ENCODE measurements at regions not wholly inside any gene's neighbourhood (a gene's known extent, or its start where the extent isn't known, plus 50 kb on each side); places are given as distances from the start of the nearest gene placed in this dataset.

DNA sequence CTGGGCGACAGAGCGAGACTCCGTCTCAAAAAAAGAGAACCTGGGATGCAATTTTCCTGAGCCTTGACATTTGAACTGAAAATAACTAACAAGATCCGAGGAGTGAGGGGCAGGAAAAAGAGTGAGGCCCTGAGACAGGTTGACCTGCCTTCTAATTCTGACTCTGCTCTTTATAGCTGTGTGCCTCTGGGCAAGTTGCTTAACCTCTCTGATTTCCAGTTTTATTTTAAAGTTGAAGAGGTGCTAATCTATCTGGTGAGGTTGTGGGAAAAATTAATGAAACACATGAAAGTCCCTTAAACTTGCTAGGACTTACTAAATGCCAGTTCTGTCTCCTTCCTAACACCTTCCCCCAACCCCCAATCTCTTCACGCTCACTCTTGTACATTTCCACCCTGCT is 108.4 kb upstream of the MGAT5 start:
- in situ Hi-C loops (cut with MboI; ENCODE audit: low pct_ligation_motif_present in 1 of 4, low pct_unique_long_range_greater_than_20kb in 1 of 4, low sequenced_read_pairs in 3 of 4) = no loop called here

GRCh38 chr2:134146161-134146560 is 107.7 kb upstream of the MGAT5 start:
- TF ChIP-seq POLR2A (IDR thresholded peaks at IDR 0.05) = no peak
- TF ChIP-seq POLR2AphosphoS5 (IDR thresholded peaks at IDR 0.05) = no peak
- TF ChIP-seq EP300 (IDR thresholded peaks at IDR 0.05; ENCODE audit: low read depth) = no peak
- TF ChIP-seq, protein P1, sequence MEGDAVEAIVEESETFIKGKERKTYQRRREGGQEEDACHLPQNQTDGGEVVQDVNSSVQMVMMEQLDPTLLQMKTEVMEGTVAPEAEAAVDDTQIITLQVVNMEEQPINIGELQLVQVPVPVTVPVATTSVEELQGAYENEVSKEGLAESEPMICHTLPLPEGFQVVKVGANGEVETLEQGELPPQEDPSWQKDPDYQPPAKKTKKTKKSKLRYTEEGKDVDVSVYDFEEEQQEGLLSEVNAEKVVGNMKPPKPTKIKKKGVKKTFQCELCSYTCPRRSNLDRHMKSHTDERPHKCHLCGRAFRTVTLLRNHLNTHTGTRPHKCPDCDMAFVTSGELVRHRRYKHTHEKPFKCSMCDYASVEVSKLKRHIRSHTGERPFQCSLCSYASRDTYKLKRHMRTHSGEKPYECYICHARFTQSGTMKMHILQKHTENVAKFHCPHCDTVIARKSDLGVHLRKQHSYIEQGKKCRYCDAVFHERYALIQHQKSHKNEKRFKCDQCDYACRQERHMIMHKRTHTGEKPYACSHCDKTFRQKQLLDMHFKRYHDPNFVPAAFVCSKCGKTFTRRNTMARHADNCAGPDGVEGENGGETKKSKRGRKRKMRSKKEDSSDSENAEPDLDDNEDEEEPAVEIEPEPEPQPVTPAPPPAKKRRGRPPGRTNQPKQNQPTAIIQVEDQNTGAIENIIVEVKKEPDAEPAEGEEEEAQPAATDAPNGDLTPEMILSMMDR (IDR thresholded peaks at IDR 0.05) = no peak
- Histone ChIP-seq H3K4me3 (no peak overlapping the region), H3K9me3 (no peaks in the 10 kb centered on the region), H3K27ac (no peak overlapping the region), H3K27me3 (no peaks in the 10 kb centered on the region), H3K36me3 (no peaks in the 10 kb centered on the region), H3K4me1 (peaks cover 0 to 24% (median 12%) of the 10 kb centered on the region in 4 donors)
- 48 to 61% methylated on average over 2 to 3 of the region's 3 CpGs for WGBS, 2 donors (ENCODE audit: low coverage in 1 of 2)
- no peak for DNase-seq
- in situ Hi-C loops (cut with MboI; ENCODE audit: low pct_ligation_motif_present in 1 of 4, low pct_unique_long_range_greater_than_20kb in 1 of 4, low sequenced_read_pairs in 3 of 4) (no loop called here), intact Hi-C loops (cut with DNase I; ENCODE audit: low total_unique reads) (no loop called here)

More for the DNA sequence above, 108.4 kb upstream of the MGAT5 start:
- Histone ChIP-seq H3K27me3 (no peaks in the 10 kb centered on the region), H3K36me3 (no peaks in the 10 kb centered on the region), H3K27ac (no peak overlapping the region), H3K4me1 (peaks cover 5 to 31% (median 18%) of the 10 kb centered on the region in 4 donors), H3K9me3 (no peaks in the 10 kb centered on the region), H3K4me3 (no peak overlapping the region)
- no peak for TF ChIP-seq POLR2A (IDR thresholded peaks at IDR 0.05)
- TF ChIP-seq EP300 (IDR thresholded peaks at IDR 0.05; ENCODE audit: low read depth) = no peak
- TF ChIP-seq POLR2AphosphoS5 (IDR thresholded peaks at IDR 0.05) = no peak
- TF ChIP-seq, protein P1 (IDR thresholded peaks at IDR 0.05) = no peak
- intact Hi-C loops (cut with DNase I; ENCODE audit: low total_unique reads) = no loop called here
- DNase-seq = no peak
- WGBS, 2 donors (ENCODE audit: low coverage in 1 of 2) = 97 to 98% methylated on average over 4 to 5 of the region's 5 CpGs

DNA sequence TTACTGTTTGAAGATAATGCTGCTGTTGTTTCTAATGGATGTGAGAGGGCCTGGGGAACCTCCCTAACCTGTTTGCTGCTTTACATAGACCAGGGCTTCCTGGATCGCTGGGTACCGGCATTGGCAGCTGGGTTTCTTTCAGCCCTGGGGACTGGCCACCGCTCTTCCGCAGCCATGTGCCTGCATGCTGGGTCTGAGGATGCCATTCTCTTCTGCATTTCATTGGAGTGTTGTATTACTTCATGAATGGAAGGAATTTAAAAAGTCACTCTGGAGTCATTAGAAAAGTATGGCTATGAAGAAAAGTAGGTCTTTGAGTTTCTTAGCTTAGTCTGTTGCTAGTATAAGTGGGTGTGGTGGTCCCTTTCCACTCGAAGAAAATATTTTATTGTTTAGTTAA is 107.3 kb upstream of the MGAT5 start:
- Histone ChIP-seq H3K27ac (no peak overlapping the region), H3K9me3 (no peaks in the 10 kb centered on the region), H3K27me3 (no peaks in the 10 kb centered on the region), H3K36me3 (no peaks in the 10 kb centered on the region), H3K4me1 (peaks cover 0 to 20% (median 7%) of the 10 kb centered on the region in 4 donors), H3K4me3 (no peak overlapping the region)
- WGBS, 2 donors (ENCODE audit: low coverage in 1 of 2) = 24 to 65% methylated on average over 1 to 5 of the region's 5 CpGs
- no peak for TF ChIP-seq EP300 (IDR thresholded peaks at IDR 0.05; ENCODE audit: low read depth)
- TF ChIP-seq, protein P1 (IDR thresholded peaks at IDR 0.05) = no peak
- TF ChIP-seq POLR2A (IDR thresholded peaks at IDR 0.05) = no peak
- TF ChIP-seq POLR2AphosphoS5 (IDR thresholded peaks at IDR 0.05) = no peak
- no peak for DNase-seq
- intact Hi-C loops (cut with DNase I; ENCODE audit: low total_unique reads) = no loop called here
- in situ Hi-C loops (cut with MboI; ENCODE audit: low pct_ligation_motif_present in 1 of 4, low pct_unique_long_range_greater_than_20kb in 1 of 4, low sequenced_read_pairs in 3 of 4) = no loop called here

GRCh38 chr2:134148172-134148571 is 105.7 kb upstream of the MGAT5 start:
- no peak for TF ChIP-seq EP300 (IDR thresholded peaks at IDR 0.05; ENCODE audit: low read depth)
- TF ChIP-seq POLR2A (IDR thresholded peaks at IDR 0.05) = no peak
- TF ChIP-seq, protein P1 (IDR thresholded peaks at IDR 0.05) = no peak
- TF ChIP-seq POLR2AphosphoS5 (IDR thresholded peaks at IDR 0.05) = no peak
- no peaks in the 10 kb centered on the region for H3K36me3 ChIP-seq
- H3K9me3 ChIP-seq = no peaks in the 10 kb centered on the region
- no peak for DNase-seq
- H3K27me3 ChIP-seq = no peaks in the 10 kb centered on the region
- in situ Hi-C loops (cut with MboI; ENCODE audit: low pct_ligation_motif_present in 1 of 4, low pct_unique_long_range_greater_than_20kb in 1 of 4, low sequenced_read_pairs in 3 of 4) = no loop called here
- intact Hi-C loops (cut with DNase I; ENCODE audit: low total_unique reads) = no loop called here
- H3K4me1 ChIP-seq = peaks cover 0 to 9% (median under 1%) of the 10 kb centered on the region in 4 donors
- 92% methylated on average over 2 of the region's 2 CpGs; no CpG with 5 or more reads in 1 of the 2 donors for WGBS, 2 donors (ENCODE audit: low coverage in 1 of 2)
- H3K27ac ChIP-seq = no peak overlapping the region
- no peak overlapping the region for H3K4me3 ChIP-seq
